ENCODE measurements at regions not wholly inside any gene's neighbourhood (a gene's known extent, or its start where the extent isn't known, plus 50 kb on each side); places are given as distances from the start of the nearest gene placed in this dataset.

DNA sequence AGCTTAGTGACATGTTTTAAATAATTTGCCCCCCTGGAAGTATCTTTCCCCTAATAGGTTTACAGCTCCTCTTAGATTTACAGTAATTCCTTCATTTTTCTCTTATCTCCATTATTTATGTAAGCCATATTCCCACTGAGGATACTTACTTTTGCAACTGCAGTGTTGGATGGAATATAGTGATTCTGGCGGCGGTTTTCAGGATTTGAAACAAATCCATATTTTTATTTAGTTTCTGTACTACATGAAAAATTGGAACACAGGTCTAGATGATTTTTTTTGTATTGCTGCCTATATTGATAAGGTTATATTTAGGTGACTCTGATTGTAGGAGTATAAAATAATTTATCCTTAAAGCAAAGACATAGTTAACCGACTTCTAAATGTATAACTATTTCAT, 391.6 kb upstream of the SUCLG2 start:
- DNase-seq = no peak

DNA sequence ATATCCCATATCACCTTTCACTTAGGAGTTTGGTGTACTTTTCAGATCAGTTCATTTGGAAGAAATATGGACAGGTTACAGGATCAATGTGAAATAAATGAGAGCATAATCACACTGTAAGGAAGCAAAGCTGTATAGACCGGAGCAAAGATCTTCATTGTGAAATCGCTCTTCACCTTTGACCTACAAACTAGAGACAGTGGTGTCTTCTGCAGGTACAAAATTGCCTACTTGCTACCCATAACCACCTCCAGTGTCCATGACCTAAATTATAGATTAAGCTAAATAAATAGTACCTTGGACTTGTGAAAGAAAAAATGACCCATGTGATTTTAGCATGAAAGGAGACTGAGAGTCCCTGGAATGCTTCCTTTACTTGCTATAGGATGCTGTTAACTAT, 379.5 kb upstream of the SUCLG2 start:
- DNase-seq = no peak

DNA sequence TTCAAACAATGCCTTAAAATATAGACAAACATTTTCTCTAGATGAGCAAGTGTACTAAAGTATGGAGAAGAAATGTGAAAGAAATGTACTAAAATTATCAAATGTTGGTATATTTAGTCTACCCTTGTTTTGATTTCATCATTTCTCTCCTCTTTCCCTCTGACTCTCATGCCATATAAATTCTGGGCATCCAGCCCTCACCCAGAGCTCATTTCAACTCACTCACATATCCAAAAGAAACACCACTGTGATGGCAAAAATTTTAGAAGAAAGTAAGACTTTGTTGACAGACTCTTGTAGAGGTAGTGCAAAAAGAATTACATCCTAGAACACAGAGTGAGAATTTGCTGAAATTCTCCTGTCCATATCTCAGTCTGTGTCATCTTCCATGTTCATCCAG, 377.8 kb upstream of the SUCLG2 start:
- DNase-seq = no peak

DNA sequence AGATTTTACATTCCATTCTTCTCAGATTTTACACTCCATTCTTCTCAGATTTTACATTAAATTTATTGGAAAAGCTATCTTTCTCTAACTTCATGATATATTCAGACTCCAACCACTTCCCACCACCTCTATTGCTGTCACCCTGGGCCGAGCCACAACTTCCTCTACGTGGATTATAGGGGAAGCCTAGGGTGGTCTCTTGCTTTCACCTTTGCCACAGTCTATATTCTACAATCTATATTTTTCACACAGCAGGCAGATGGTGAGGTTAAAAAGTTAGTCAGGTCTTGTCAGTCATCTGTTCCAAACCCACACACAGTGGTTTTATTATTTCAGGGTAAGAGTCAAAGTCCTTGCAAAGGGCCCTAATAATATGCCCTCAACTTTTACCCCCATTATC, 370.8 kb upstream of the SUCLG2 start:
- DNase-seq = no peak

DNA sequence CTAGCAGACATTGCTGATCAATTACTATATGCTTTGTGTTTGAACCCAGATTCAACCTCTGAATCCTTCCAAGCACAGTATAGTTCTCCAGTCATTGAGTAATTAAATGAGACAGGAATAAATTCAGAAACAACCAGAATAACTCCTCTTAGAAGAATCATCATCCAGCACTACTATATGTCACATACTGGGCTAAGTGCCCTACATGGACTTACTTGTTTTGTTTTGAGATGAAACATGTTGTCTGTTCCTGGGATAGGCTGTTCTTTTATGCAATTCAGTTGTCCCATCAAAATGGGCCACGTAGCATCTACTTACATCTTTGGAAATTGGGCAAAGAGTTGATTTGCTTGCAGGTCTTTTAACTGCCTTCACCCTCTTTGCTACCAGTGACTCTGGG, 365.5 kb upstream of the SUCLG2 start:
- DNase-seq = no peak

DNA sequence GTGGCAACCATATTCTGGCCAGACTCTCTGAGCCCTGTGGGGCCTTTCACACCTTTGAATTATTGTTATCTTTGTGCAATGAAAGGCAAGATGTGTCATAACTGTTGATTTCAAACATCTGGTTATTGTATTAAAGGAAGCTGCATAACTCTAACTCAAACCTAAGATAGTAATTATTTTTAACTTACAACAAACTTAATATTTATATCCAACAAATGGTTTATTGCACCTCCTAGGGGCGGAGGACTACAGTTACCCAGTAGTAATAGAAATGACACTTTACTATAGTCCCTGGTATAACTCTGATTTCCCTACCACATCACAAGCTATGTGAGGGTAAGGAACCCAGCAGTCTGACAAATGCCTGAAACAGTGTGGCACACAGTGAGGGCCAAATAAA, 363.9 kb upstream of the SUCLG2 start:
- DNase-seq = no peak

DNA sequence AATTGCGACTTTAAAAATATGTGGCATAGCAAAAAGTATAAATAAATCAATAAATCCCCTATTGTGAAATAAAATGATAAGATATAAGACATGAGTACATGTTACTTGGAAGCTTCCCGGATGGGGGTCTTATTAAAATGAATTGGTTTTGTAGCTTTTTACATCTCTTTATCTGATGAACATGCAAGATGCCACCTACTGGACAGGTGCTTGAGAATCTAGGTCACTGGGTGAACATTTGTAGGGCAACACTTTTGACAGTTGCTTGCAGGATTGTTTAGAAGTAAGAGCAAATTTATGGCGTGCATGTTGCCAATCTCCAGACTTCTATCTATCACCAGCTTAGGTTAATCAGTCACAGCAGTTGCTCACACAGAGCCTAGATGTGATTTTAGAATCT, 362.7 kb upstream of the SUCLG2 start:
- no peak for DNase-seq

DNA sequence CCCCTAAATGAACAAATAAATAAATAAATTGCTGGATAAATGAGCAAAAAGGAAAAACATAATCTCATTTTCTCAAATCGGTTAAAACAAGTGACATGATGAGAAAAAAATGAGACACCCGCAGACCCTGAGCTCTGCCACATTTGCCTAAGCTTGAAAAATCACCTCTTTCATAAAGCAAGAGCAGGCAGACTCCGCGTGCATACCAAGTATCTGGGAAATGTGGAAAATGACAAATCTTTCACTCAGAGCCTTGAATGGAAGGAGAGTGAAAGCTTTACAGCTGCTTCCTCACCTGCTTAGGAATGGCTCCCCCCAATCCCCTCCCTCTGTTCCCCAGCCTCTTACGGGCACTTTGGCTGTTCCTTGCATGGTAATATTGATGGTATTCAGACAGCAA, 355.5 kb upstream of the SUCLG2 start:
- DNase-seq = no peak

DNA sequence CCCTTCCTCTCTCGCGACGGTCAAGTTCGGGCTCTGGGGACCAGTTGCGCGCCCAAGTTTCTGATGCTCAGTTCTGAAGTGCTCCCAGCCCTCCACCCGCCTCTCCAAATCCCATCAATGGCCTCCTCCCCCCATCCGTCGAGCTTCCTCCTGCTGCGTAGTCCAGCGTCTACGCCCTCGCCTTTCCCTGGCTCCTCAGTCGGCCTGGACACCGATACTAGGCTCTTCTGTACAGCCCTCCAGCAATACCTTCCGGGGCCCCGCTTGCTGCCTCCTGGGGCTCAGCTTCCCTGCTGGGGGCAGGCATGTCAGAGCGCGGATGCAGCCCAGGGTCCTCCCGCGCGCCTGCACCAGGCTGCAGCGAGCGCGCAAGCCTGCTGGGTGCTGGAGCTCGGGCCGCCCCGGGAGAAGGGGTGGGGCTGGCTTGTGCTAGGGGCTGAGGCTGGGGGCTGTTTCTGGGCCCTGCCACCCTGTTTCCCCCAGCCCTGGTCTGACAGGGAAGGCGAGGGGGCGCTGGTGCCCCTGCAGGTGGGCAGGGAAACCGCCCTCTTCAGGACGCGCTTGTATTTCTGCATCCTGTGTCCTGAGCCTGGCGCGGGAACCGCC, 353.3 kb upstream of the SUCLG2 start:
- DNase-seq = peak; percentile 15

DNA sequence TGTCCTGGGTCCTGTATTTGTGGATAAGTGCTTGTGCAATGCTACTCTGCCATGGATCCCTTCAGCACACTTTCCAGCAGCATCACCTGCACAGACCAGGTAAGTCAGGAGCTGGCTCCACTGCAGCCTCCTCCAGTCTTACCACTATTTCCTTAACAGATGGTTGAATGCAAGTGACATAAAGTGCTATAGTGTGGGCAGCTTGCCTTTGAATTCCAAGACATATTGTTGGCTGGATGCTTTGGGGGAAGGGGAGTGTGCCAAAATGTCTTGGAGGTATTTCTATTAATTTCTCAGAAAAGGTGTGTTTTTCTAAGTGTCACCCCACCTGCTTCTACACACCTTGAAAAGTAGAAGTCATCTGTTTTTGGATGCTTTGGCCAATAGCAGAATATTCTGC, 352.2 kb upstream of the SUCLG2 start:
- no peak for DNase-seq

DNA sequence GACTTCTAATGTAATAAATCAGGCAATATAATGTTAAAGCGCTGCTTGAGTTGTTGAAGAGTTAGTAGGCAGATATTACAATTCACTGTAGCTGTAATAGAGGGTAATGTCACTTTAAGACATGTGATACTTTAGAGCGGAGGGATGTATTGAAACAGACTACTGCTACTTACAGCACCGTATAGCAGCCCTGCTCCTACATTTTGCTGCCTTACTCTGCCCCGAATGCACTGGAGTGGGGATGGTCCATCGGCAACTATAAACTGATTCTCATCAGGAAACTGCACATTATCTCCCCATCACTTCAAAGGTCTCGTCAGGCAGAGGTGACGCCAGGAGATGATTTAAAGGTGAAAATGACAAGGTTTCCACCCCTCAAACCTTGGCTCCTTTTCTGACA, 349.7 kb upstream of the SUCLG2 start:
- no peak for DNase-seq

DNA sequence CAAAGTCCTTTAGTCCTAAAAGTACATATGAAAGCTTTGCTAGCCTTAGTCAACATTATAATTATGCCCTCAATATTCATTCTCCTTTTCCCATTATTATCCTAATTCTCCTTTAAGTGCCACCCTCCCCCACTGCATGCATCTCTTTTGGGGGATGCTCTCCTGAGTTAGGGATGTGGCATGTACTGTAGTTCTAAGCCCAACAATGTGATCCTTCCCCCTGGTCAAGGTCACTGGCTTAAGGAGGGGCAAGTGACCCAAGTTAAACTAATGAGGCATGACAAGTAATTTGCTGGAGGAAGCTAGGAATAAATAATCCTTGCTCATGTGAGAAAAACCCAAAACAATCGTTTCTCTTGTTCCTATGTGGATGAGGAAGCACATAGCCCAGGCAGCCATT, 343.9 kb upstream of the SUCLG2 start:
- no peak for DNase-seq

DNA sequence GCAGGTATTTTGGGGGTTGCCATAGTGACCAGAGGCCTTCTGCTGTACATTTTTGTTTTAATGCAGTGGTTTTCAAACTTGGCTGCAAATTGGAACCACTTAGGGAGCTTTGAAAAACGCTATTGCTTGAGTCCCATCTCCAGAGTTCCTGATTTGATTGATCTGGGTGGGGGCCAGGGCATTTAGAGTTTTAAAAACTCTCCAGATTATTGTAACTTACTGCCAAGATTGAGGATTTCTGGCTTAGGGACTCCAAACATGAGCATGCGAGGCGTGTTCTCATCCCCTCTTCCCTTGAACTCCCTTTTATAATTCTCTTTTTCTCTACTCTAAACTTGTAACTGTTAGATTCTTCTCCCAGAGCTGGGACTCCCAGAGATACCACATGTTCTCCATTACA, 340.8 kb upstream of the SUCLG2 start:
- DNase-seq = no peak

DNA sequence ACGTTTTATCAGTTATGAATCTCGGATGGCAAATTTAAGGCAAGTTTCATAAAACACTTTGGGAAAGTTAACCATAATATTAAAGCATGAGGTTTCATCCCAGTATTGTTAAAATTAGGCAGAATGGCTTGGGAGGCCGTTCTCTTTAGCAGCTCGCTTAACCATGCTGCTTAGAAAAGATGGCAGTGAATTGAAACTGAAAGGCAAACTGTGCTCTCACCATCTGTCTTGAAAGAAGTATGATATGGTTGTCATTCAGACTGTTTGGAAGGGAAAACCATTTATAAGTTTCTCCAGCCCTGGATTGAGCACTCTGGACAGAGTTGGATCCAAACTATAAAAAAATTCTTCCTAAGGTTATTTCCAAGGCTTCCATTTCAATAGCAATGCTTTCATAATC, 332.3 kb upstream of the SUCLG2 start:
- DNase-seq = no peak

DNA sequence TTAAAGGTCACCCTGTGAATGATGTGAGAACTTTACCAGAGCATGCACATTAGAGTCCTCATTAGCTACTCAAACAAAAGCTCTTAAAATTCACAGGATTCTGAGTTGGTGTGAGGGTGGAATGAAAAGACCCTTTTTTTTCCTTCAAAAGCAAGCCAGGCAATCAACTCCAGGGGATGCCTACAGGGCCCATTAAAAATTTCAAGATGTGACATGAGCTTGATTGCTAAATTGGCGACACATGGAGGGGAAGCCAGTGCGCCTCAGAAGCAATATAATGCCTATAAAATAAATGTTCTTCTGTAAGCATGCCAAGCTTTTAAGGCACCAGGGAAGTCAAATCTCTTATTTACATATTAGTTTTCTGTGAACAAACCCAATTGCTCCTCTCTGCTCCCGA, 328.8 kb upstream of the SUCLG2 start:
- DNase-seq = no peak

DNA sequence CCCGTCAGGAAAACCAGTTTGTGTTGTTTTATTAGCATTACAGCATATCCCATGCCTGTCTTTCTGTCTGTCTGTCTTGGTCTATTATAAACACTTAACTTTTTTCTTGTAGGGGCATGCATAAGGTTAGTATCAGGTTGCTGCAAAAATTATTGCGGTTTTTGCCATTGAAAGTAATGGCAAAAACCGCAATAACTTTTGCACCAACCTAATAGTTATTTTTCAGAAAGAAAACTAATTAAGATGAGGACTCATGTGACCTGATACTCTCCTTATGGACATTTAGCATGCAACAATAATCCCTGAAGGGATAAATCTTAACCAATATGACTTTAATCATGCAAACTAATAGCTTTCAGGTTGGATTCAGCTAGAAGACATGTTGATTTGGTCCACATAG, 326.7 kb upstream of the SUCLG2 start:
- DNase-seq = no peak

DNA sequence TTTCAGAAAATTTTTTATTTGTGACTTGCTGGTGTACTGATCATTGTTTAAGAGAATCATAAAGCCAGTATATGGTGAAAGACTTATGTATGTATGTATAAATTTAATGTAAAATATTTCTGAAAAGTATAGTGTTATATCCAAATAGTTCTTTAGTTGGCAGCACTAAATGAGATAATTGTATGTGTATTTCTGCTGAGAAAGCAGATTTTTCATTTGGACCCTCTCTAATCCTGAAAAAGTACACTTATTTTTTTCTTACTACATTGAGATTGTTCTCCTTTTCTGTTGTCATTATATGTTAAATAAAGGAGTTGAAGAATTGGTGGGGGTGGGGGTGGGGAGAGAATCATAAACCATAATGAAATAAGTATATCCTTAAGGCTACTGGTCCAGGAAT, 324.9 kb upstream of the SUCLG2 start:
- no peak for DNase-seq

DNA sequence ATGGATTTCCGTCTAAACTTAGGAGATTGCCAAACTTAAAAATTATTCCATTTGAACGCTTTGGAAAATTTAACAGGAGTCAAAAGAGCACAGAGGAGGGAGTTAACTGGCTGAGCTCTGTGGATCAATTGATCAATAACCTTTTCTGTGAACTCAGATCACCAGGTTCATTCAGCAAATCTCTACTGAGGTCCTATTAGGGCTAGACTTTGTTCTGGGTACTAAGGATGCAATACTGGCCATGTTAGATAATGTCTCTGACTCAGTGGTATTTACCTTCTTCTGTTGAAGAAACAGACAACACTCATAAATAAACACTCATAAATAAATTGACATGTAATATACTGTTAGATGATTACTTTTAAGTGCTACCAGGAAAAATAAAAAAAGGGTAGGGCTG, 323.4 kb upstream of the SUCLG2 start:
- DNase-seq = no peak

DNA sequence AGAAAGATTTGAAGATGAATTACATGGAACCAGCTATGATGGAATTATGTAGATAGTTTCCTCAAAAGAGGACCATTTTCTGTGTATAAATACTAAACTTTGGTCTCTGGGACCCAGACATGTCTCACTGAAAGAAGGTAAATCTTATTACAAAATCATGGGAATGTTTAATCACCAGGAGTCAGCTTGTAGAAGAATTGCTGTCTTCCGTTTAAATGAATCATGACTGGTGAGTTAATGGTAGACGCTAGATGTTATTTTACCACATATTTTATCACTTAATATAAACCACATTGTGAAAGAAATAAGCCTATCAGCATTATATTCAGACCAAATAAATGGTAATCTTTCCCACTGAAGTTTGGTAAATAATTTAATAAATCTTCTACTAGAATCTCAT, 322.3 kb upstream of the SUCLG2 start:
- DNase-seq = no peak

DNA sequence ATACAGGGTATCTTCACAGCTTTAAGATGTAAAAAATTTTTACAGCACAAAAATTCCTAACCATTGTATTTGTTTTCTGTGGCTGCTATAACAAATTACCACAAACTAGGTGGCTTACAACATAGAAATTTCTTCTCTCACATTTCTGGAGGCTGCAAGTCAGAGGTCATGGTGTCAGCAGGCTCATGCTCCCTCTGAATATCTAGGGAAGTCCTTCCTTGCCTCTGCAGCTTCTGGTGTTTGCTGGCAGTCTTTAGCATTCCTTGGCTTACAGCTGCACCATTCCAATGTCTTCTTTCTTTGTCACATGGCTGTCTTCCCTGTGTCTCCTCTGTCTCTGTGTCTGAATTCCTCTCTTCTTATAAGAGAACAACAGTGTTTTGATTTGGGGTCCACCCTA, 310.2 kb upstream of the SUCLG2 start:
- no peak for DNase-seq

DNA sequence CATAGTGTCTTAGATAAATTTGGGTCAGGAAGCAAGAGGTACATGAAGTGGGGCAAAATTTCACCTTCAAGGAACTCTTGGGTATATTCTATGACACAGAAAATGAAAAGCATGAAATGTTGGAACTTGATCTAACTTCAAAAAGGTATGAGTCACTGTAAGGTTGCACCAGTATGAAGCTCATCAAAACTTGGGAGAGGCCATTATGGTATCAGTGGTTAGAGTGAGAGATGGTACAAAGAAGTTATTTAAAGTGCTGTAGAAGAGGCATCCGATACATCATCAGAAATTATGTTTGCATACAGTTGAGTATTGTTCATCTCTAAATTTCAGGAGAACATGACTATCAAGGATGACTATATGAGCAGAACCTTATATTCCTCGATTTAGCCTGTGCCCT, 302.9 kb upstream of the SUCLG2 start:
- DNase-seq = no peak

DNA sequence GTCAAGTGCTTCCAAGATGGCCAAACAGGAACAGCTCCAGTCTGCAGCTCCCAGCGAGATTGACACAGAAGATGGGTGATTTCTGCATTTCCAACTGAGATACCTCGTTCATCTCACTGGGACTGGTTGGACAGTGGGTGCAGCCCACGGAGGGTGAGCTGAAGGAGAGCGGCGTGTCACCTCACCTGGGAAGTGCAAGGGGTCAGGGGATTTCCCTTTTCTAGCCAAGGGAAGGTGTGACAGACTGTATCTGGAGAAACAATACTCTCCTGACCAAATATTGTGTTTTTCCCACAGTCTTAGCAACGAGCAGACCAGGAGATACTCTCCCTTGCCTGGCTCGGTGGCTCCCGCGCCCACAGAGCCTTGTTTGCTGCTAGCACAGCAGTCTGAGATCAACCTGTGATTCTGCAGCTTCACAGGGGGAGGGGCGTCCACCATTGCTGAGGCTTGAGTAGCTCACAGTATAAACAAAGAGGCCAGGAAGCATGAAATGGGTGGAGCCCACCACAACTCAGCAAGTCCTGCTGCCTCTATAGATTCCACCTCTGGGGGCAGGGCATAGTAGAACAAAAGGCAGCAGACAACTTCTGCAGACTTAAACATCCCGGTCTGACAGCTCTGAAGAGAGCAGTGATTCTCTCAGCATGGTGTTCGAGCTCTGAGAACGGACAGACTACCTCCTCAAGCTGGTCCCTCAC, 293.5 kb upstream of the SUCLG2 start:
- peak; percentile 44 for DNase-seq

DNA sequence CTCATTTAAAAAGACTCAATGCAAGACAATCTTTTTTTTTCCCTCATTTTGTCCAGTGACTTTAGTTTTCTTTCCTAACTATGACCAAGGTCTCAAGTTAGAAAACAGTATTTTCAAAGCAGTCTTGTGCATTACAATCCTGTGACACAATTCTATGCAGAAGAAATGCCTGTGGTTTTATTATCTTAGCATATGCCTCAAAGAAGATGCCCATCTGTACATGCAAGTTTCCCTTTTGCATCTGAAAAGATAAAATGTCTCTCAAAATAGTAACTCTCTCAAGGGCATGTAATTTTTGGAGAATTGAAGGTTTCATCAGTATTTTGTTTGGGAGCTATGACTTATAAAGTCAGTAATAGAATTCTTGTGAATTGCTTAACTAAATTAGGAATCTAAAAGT, 292.0 kb upstream of the SUCLG2 start:
- DNase-seq = no peak

DNA sequence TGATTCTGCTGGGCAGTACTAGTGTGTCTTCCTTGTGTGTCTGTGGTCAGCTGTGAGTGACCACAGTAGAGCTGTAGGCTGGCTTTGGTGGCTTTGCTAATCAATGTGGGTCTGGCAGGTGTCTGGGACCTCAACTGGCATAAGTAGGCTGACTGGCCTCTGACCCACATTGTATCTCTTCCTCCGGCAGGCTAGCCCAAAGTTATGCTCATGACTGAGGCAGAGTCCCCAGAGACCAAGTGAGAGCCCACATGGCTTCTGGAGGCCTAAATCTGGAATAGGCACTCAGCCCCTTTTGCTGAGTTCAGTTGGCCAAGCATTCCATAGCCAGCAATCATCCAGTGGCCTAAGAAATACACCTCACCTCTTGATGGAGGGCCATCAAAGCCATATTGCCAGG, 289.1 kb upstream of the SUCLG2 start:
- no peak for DNase-seq

DNA sequence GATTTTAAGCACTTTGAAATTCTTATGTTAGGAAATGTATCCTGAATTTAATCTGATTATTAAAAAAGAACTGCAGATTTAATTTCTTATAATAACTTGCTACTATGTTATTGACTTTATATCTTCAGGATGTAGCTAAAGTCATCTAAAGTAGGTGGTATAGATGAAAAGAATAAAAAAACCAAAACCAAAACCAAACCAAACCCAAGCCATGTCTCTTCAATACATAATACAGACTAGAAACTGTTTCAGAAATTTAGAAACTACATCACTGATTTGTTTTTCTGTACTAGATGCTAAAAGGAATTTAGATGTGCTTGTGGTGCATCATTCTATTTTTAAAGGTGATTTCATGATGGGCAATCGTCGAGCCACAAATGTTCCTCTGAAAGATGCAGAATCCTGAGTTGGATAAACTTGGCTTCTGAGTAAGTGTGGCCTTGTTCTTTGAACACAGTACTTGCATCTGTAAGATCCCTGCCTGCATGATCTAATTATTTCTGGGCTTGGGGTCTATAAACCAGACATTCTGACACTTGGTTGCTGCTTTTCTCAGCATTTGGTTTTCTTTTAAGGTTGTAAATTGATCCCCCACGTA, 287.1 kb upstream of the SUCLG2 start:
- DNase-seq = no peak
